Activated CD8-positive, alpha-beta memory T cell treated with anti-CD3 and anti-CD28 coated beads, Interleukin-2, amount 50 U/mL, for 24 hours (primary cell): ENCODE measurements at regions not wholly inside any gene's neighbourhood (a gene's known extent, or its start where the extent isn't known, plus 50 kb on each side); places are given as distances from the start of the nearest gene placed in this dataset.
"Not testable (repeated sequence)": the region's sequence is repeated elsewhere in the genome, so short reads cannot be mapped to it uniquely, and the experiment has no call there.

ENCODE experiments used
- DNase-seq: peaks from one replicate; pipeline ENCODE4 v3.0.0-alpha.2; 2020; ENCODE audit errors: extremely low read depth

GRCh38 chr5:102617191-102618187 lies 118.7 kb upstream of the SLCO6A1 start:
- DNase-seq = no peak

GRCh38 chr5:102622262-102622661 lies 123.5 kb upstream of the SLCO6A1 start:
- no peak for DNase-seq

GRCh38 chr5:102623329-102624065 lies 124.7 kb upstream of the SLCO6A1 start:
- DNase-seq = no peak

- no peak for DNase-seq
Observed at GRCh38 chr5:102624405-102624804, 125.6 kb upstream of the SLCO6A1 start.

- no peak for DNase-seq
Observed at GRCh38 chr5:102625468-102625867, 126.7 kb upstream of the SLCO6A1 start.

- no peak for DNase-seq
Observed at GRCh38 chr5:102625928-102626327, 127.1 kb upstream of the SLCO6A1 start.

GRCh38 chr5:102627315-102627714 lies 127.8 kb upstream of the PAM start:
- DNase-seq = no peak

GRCh38 chr5:102628441-102629175 lies 126.5 kb upstream of the PAM start:
- no peak for DNase-seq

GRCh38 chr5:102629827-102630605 lies 125.1 kb upstream of the PAM start:
- DNase-seq = no peak

GRCh38 chr5:102635399-102635798 lies 119.7 kb upstream of the PAM start:
- DNase-seq = not testable (repeated sequence)

GRCh38 chr5:102638316-102638715 lies 116.8 kb upstream of the PAM start:
- no peak for DNase-seq

- no peak for DNase-seq
Observed at GRCh38 chr5:102638912-102639652, 116.0 kb upstream of the PAM start.

- DNase-seq = no peak
Observed at GRCh38 chr5:102649731-102650130, 105.4 kb upstream of the PAM start.

GRCh38 chr5:102651466-102651865 lies 103.6 kb upstream of the PAM start:
- no peak for DNase-seq

- DNase-seq = no peak
Observed at GRCh38 chr5:102654559-102655349, 100.4 kb upstream of the PAM start.

GRCh38 chr5:102659151-102659550 lies 96.0 kb upstream of the PAM start:
- DNase-seq = no peak

GRCh38 chr5:102660111-102660510 lies 95.0 kb upstream of the PAM start:
- DNase-seq = no peak

- no peak for DNase-seq
Observed at GRCh38 chr5:102663749-102664530, 91.2 kb upstream of the PAM start.
